C4-2B (cell line): ENCODE measurements at regions not wholly inside any gene's neighbourhood (a gene's known extent, or its start where the extent isn't known, plus 50 kb on each side); places are given as distances from the start of the nearest gene placed in this dataset.

Experiments used
- ZFX ChIP-seq: fragments of 450-650 bp; IDR thresholded peaks from 2 replicates; pipeline ENCODE4 v1.6.1; 2017
- TF ChIP-seq, protein P1 (sequence below): fragments of 450-650 bp; conservative IDR thresholded peaks from 2 replicates; pipeline ENCODE4 v1.5.1; 2017; ENCODE audit warnings: mild to moderate bottlenecking

DNA sequence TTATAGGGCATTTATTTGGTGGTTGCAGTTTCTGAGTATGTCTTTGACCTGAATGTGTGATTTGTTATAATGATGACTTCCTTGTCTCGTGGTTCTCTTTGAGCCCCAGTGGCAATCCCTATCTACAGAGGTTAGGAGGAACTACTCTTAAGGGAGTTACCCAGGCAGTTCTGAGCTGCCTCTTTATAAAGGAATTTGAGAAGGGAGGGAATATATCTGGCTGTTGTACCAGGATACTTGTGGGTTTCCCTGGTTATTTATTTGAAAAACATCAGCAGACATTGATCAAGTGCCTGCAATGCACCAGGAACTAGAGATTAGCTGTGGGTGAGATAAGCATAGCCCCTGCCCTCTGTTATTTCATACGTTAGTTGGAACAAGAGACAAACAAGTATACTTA lies 243.5 kb upstream of the ARHGAP20 start:
- TF ChIP-seq, protein P1, sequence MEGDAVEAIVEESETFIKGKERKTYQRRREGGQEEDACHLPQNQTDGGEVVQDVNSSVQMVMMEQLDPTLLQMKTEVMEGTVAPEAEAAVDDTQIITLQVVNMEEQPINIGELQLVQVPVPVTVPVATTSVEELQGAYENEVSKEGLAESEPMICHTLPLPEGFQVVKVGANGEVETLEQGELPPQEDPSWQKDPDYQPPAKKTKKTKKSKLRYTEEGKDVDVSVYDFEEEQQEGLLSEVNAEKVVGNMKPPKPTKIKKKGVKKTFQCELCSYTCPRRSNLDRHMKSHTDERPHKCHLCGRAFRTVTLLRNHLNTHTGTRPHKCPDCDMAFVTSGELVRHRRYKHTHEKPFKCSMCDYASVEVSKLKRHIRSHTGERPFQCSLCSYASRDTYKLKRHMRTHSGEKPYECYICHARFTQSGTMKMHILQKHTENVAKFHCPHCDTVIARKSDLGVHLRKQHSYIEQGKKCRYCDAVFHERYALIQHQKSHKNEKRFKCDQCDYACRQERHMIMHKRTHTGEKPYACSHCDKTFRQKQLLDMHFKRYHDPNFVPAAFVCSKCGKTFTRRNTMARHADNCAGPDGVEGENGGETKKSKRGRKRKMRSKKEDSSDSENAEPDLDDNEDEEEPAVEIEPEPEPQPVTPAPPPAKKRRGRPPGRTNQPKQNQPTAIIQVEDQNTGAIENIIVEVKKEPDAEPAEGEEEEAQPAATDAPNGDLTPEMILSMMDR: no peak
- TF ChIP-seq ZFX: no peak
